GM12875 (cell line): ENCODE measurements at regions not wholly inside any gene's neighbourhood (a gene's known extent, or its start where the extent isn't known, plus 50 kb on each side); places are given as distances from the start of the nearest gene placed in this dataset.
"Not testable (repeated sequence)": the region's sequence is repeated elsewhere in the genome, so short reads cannot be mapped to it uniquely, and the experiment has no call there.

Experiments used
- H3K4me3 ChIP-seq: one replicate; pipeline ENCODE4 v1.5.1; 2011; ENCODE audit warnings: low read depth, low read length, control low read depth
- CTCF ChIP-seq: IDR thresholded peaks from 2 replicates; pipeline ENCODE4 v1.5.1; 2011; ENCODE audit warnings: low read depth, mild to moderate bottlenecking, control low read depth, inconsistent platforms, low read length, moderate library complexity, borderline replicate concordance; ENCODE audit not compliant: insufficient read depth

GRCh38 chr1:82366689-82367088 lies 566.0 kb downstream of the ADGRL2 start:
- no peak for TF ChIP-seq CTCF
- H3K4me3 ChIP-seq: no peak overlapping the region

- not testable (repeated sequence) for H3K4me3 ChIP-seq
These were observed 558.8 kb downstream of the ADGRL2 start for GRCh38 chr1:82359541-82359940.

- H3K4me3 ChIP-seq: not testable (repeated sequence)
These were observed 558.0 kb downstream of the ADGRL2 start for GRCh38 chr1:82358706-82359105.

GRCh38 chr1:82354546-82354945 lies 553.8 kb downstream of the ADGRL2 start:
- not testable (repeated sequence) for H3K4me3 ChIP-seq

GRCh38 chr1:82348487-82348886 lies 547.8 kb downstream of the ADGRL2 start:
- H3K4me3 ChIP-seq: no peak overlapping the region
- no peak for TF ChIP-seq CTCF

GRCh38 chr1:82346141-82346540 lies 545.4 kb downstream of the ADGRL2 start:
- no peak for TF ChIP-seq CTCF
- no peak overlapping the region for H3K4me3 ChIP-seq

- no peak overlapping the region for H3K4me3 ChIP-seq
- TF ChIP-seq CTCF: no peak
These were observed 542.6 kb downstream of the ADGRL2 start for GRCh38 chr1:82343381-82343780.

- H3K4me3 ChIP-seq: no peak overlapping the region
- TF ChIP-seq CTCF: no peak
These were observed 536.9 kb downstream of the ADGRL2 start for GRCh38 chr1:82337635-82338034.

- TF ChIP-seq CTCF: no peak
- no peak overlapping the region for H3K4me3 ChIP-seq
These were observed 529.6 kb downstream of the ADGRL2 start for GRCh38 chr1:82330330-82330729.
